Stomach (tissue), 4 donors: ENCODE measurements at regions not wholly inside any gene's neighbourhood (a gene's known extent, or its start where the extent isn't known, plus 50 kb on each side); places are given as distances from the start of the nearest gene placed in this dataset.

Experiments used
- CTCF ChIP-seq, 7 experiments: fragments of 450-650 bp in 4 of 7; fragments of 200-600 bp in 3 of 7; sonication (generic) in 3 of 7; IDR thresholded peaks; one replicate each; pipeline ENCODE4 v1.5.1; 2016 to 2019; ENCODE audit warnings: antibody characterized with exemption in 7 of 7, control low read depth in 2 of 7, mild to moderate bottlenecking in 1 of 7
- EP300 ChIP-seq: sonication (generic); formaldehyde crosslinking; IDR thresholded peaks from one replicate; pipeline ENCODE4 v1.6.1; 2017; ENCODE audit warnings: antibody characterized with exemption
- POLR2A ChIP-seq, 4 donors: fragments of 450-650 bp; IDR thresholded peaks; one replicate each; pipeline ENCODE4 v1.6.1; 2016; ENCODE audit warnings: antibody characterized with exemption in 4 of 4, control low read depth in 2 of 4, mild to moderate bottlenecking in 1 of 4, moderate library complexity in 1 of 4
- POLR2AphosphoS5 ChIP-seq, 3 donors: sonication (generic); formaldehyde crosslinking; IDR thresholded peaks; one replicate each; pipeline ENCODE4 v1.6.1; 2016; ENCODE audit warnings: antibody characterized with exemption in 3 of 3

- TF ChIP-seq POLR2A (IDR thresholded peaks at IDR 0.05): no peak
- no peak for TF ChIP-seq CTCF (IDR thresholded peaks at IDR 0.05)
- no peak for TF ChIP-seq EP300
- no peak for TF ChIP-seq POLR2AphosphoS5 (IDR thresholded peaks at IDR 0.05)
These were observed 1060.3 kb upstream of the CELF2 start for GRCh38 chr10:9957351-9957750.
